ENCODE measurements at regions not wholly inside any gene's neighbourhood (a gene's known extent, or its start where the extent isn't known, plus 50 kb on each side); places are given as distances from the start of the nearest gene placed in this dataset.

DNA sequence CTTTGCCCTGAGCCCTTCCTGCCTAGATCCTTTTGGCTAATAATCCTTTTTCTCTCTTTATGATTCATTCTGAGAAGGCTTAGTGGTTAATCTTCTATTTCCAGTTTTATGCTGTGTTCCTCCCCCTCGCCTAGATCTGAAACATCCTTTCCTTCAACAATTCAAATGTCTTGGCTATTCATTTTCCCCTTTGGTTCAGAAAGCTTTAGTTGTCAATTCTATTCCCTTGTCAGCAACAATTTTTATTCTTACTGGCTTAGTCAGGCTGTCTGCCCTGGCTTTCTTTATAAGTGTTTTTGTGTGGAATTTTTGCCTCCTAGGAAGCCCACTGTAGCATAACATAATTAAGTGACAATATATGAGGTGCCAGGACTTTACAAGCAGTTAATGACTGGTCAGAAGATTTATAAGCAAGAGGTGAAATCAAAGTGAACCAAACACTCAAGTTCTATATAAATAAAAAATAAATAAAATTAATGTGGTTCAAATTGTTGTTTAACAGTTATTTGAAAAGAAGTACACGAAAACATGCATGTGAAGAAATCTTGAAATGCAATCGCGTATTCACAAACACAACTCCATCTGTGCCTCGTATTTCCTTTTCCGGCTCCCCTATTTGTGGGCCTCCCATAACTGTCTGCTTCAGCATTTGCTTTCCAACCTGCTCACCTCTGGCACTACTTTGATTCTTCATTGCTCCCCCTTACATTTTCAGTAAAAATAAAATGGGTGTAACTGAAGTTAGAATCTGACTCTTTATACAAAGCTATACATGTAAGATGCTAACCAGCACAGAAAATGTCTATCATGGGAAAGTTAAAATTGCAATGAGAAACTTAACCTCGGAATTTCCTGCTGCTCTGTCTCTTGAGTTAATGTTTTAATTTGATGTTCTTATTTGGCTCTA, 235.4 kb downstream of the SPRY1 start:
- ATAC-seq (no peak), DNase-seq (no peak)
- no peak for TF ChIP-seq POLR2A (IDR thresholded peaks at IDR 0.05)
- TF ChIP-seq, protein P1, sequence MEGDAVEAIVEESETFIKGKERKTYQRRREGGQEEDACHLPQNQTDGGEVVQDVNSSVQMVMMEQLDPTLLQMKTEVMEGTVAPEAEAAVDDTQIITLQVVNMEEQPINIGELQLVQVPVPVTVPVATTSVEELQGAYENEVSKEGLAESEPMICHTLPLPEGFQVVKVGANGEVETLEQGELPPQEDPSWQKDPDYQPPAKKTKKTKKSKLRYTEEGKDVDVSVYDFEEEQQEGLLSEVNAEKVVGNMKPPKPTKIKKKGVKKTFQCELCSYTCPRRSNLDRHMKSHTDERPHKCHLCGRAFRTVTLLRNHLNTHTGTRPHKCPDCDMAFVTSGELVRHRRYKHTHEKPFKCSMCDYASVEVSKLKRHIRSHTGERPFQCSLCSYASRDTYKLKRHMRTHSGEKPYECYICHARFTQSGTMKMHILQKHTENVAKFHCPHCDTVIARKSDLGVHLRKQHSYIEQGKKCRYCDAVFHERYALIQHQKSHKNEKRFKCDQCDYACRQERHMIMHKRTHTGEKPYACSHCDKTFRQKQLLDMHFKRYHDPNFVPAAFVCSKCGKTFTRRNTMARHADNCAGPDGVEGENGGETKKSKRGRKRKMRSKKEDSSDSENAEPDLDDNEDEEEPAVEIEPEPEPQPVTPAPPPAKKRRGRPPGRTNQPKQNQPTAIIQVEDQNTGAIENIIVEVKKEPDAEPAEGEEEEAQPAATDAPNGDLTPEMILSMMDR (IDR thresholded peaks at IDR 0.05), result no peak
- Histone ChIP-seq H3K36me3 (no peaks in the 10 kb centered on the region), H3K9me3 (no peaks in the 10 kb centered on the region), H3K27ac (no peak overlapping the region), H3K4me3 (no peak overlapping the region), H3K27me3 (no peaks in the 10 kb centered on the region), H3K4me1 (no peaks in the 10 kb centered on the region)
- 72% methylated on average over 7 of the region's 7 CpGs for WGBS (ENCODE audit: insufficient coverage, low coverage, low lambda C conversion rate, missing lambda C conversion rate)
- intact Hi-C loops (cut with DNase I), result no loop called here

DNA sequence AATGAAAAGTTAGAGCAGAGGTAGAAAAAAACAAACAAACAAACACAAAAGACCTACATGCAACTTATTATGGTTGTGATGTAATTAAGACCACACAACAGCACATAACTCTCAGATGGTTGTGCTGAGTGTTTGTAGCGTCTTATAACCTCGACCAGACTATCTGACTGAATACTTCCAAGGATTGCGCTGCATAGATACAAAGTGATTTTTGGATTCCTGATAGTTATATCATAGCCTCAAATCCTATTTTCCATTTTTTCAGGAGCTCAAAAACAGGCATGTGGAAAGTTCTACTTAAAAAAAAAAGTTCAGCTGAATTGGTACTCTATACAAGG, 236.1 kb downstream of the SPRY1 start:
- intact Hi-C loops (cut with DNase I), result no loop called here
- 92% methylated on average over 3 of the region's 3 CpGs for WGBS (ENCODE audit: insufficient coverage, low coverage, low lambda C conversion rate, missing lambda C conversion rate)
- Histone ChIP-seq H3K27me3 (no peaks in the 10 kb centered on the region), H3K27ac (no peak overlapping the region), H3K36me3 (no peaks in the 10 kb centered on the region), H3K4me1 (no peaks in the 10 kb centered on the region), H3K4me3 (no peak overlapping the region), H3K9me3 (no peaks in the 10 kb centered on the region)
- ATAC-seq (no peak), DNase-seq (no peak)
- TF ChIP-seq POLR2A (IDR thresholded peaks at IDR 0.05), result no peak
- TF ChIP-seq, protein P1 (IDR thresholded peaks at IDR 0.05), result no peak

DNA sequence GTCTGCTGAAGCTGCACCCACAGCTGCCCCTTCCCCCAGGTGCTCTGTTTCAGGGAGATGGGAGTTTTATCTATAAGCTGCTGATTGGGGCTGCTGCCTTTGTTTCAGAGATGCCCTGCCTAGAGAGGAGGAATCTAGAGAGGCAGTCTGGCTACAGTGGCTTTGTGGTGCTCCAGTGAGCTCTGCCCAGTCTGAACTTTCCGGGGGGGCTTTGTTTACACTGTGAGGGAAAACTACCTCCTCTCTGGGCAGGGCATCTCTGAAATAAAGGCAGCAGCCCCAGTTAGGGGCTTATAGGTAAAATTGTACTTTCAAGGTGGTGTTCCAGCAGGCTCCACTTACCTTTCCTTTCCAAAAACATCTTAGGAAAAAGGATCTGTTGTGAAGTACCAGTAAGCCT, 242.2 kb downstream of the SPRY1 start:
- Histone ChIP-seq H3K4me1 (no peaks in the 10 kb centered on the region), H3K36me3 (no peaks in the 10 kb centered on the region), H3K27ac (no peak overlapping the region), H3K4me3 (no peak overlapping the region), H3K9me3 (no peaks in the 10 kb centered on the region), H3K27me3 (no peaks in the 10 kb centered on the region)
- TF ChIP-seq, protein P1 (IDR thresholded peaks at IDR 0.05), result no peak
- TF ChIP-seq POLR2A (IDR thresholded peaks at IDR 0.05), result no peak
- DNase-seq (no peak), ATAC-seq (no peak)
- intact Hi-C loops (cut with DNase I), result no loop called here
- WGBS (ENCODE audit: insufficient coverage, low coverage, low lambda C conversion rate, missing lambda C conversion rate), result 60% methylated on average over 1 of the region's 1 CpG

DNA sequence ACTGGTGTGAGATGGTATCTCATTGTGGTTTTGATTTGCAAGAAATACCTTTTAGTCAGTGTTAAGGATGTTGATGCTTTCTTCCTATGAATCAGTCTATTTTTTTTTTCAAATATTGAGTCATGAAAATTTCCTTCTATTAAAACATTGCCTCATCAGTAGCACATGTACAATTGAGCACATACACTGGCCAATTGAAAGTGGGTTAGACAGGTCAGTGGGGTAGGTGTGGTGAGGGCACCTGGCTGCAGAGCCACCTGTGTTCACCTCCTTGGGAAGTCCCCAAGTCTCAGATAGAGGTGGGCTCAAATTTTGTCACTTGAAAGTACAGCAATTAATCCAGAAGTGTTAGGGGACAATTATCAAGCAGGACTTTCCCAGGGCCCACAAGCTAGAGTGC, 243.7 kb downstream of the SPRY1 start:
- TF ChIP-seq, protein P1 (IDR thresholded peaks at IDR 0.05), result no peak
- no peak for TF ChIP-seq POLR2A (IDR thresholded peaks at IDR 0.05)
- ATAC-seq (no peak), DNase-seq (no peak)
- H3K27me3 ChIP-seq, result no peaks in the 10 kb centered on the region
- no peaks in the 10 kb centered on the region for H3K36me3 ChIP-seq
- H3K4me3 ChIP-seq, result no peak overlapping the region
- intact Hi-C loops (cut with DNase I), result no loop called here
- H3K9me3 ChIP-seq, result no peaks in the 10 kb centered on the region
- H3K27ac ChIP-seq, result no peak overlapping the region
- H3K4me1 ChIP-seq, result no peaks in the 10 kb centered on the region
